Right ventricle myocardium superior (tissue), 1 donor: ENCODE measurements at regions not wholly inside any gene's neighbourhood (a gene's known extent, or its start where the extent isn't known, plus 50 kb on each side); places are given as distances from the start of the nearest gene placed in this dataset.
"Not testable (repeated sequence)": the region's sequence is repeated elsewhere in the genome, so short reads cannot be mapped to it uniquely, and the experiment has no call there.

Experiments used
- ATAC-seq: fragments of 200-7000 bp; cut with Tn5 transposase; one replicate; pipeline ENCODE4 v1.9.1; 2020; ENCODE audit warnings: mild to moderate bottlenecking; ENCODE audit not compliant: poor library complexity
- DNase-seq: peaks from one replicate; pipeline ENCODE4 v3.0.0-alpha.2; 2020
- intact Hi-C: fragments of 100-400 bp; cut with DNase I; formaldehyde crosslinking; loops from one replicate; pipeline ENCODE4 v1.11.2; 2022
- donor health status: DM: no; HTN: yes; CAD: no; lungs with severe emphysema.

GRCh38 chr5:159480849-159481248 is 150.6 kb upstream of the IL12B start:
- no peak for ATAC-seq
- no peak for DNase-seq
- intact Hi-C loops, result no loop called here

GRCh38 chr5:159481751-159482150 is 151.5 kb upstream of the IL12B start:
- intact Hi-C loops, result no loop called here
- ATAC-seq (no peak), DNase-seq (no peak)

GRCh38 chr5:159486836-159487235 is 156.5 kb upstream of the IL12B start:
- no peak for ATAC-seq
- no peak for DNase-seq
- intact Hi-C loops, result no loop called here

GRCh38 chr5:159488516-159488915 is 158.2 kb upstream of the IL12B start:
- intact Hi-C loops, result no loop called here
- DNase-seq (no peak), ATAC-seq (no peak)

GRCh38 chr5:159489779-159490178 is 159.5 kb upstream of the IL12B start:
- intact Hi-C loops, result no loop called here
- ATAC-seq (no peak), DNase-seq (no peak)

- intact Hi-C loops, result no loop called here
- ATAC-seq (no peak), DNase-seq (no peak)
Measured at GRCh38 chr5:159490507-159490906, 160.2 kb upstream of the IL12B start.

- intact Hi-C loops, result no loop called here
- DNase-seq (no peak), ATAC-seq (no peak)
Measured at GRCh38 chr5:159493696-159494095, 163.4 kb upstream of the IL12B start.

GRCh38 chr5:159496773-159497172 is 166.5 kb upstream of the IL12B start:
- no peak for DNase-seq
- intact Hi-C loops, result no loop called here
- ATAC-seq, result no peak

- intact Hi-C loops, result no loop called here
- no peak for DNase-seq
- no peak for ATAC-seq
Measured at GRCh38 chr5:159497221-159497620, 166.9 kb upstream of the IL12B start.

- intact Hi-C loops, result no loop called here
- DNase-seq (no peak), ATAC-seq (no peak)
Measured at GRCh38 chr5:159498630-159499029, 168.3 kb upstream of the IL12B start.

GRCh38 chr5:159502116-159502515 is 171.8 kb upstream of the IL12B start:
- ATAC-seq, intact Hi-C loops, DNase-seq: not testable (repeated sequence)

GRCh38 chr5:159503236-159503635 is 172.9 kb upstream of the IL12B start:
- DNase-seq (no peak), ATAC-seq (no peak)
- intact Hi-C loops, result no loop called here

- DNase-seq (no peak), ATAC-seq (no peak)
- intact Hi-C loops, result no loop called here
Measured at GRCh38 chr5:159504106-159504856, 174.0 kb upstream of the IL12B start.

- intact Hi-C loops, result no loop called here
- peak; percentile 78 for ATAC-seq
- no peak for DNase-seq
Measured at GRCh38 chr5:159504857-159505304, 174.6 kb upstream of the IL12B start.

GRCh38 chr5:159507055-159507454 is 176.8 kb upstream of the IL12B start:
- intact Hi-C loops, result no loop called here
- ATAC-seq (no peak), DNase-seq (no peak)

- intact Hi-C loops, result no loop called here
- ATAC-seq (no peak), DNase-seq (no peak)
Measured at GRCh38 chr5:159507661-159508060, 177.4 kb upstream of the IL12B start.

- ATAC-seq (peak; percentile 40), DNase-seq (no peak)
- intact Hi-C loops, result no loop called here
Measured at GRCh38 chr5:159508344-159508743, 178.1 kb upstream of the IL12B start.

GRCh38 chr5:159509002-159509660 is 178.8 kb upstream of the IL12B start:
- intact Hi-C loops, result no loop called here
- no peak for DNase-seq
- ATAC-seq, result no peak

GRCh38 chr5:159510282-159510681 is 180.0 kb upstream of the IL12B start:
- DNase-seq (peak; percentile 90), ATAC-seq (peak; percentile 95)
- intact Hi-C loops, result loop anchor here (5.0 to 10.0 kb wide), 2 partner anchors 63 to 455 kb away; no protein-coding TSS in a partner anchor

- DNase-seq (no peak), ATAC-seq (no peak)
- intact Hi-C loops, result loop anchor here (5.0 to 10.0 kb wide), 2 partner anchors 64 to 453 kb away; no protein-coding TSS in a partner anchor
Measured at GRCh38 chr5:159511570-159511969, 181.3 kb upstream of the IL12B start.
